ENCODE measurements at regions not wholly inside any gene's neighbourhood (a gene's known extent, or its start where the extent isn't known, plus 50 kb on each side); places are given as distances from the start of the nearest gene placed in this dataset.

GRCh38 chrX:40340116-40340515 is 240.7 kb upstream of the ATP6AP2 start:
- no peaks in the 10 kb centered on the region for H3K36me3 ChIP-seq
- TF ChIP-seq CTCF (IDR thresholded peaks at IDR 0.05; ENCODE audit: borderline replicate concordance), result no peak
- no peaks in the 10 kb centered on the region for H3K27me3 ChIP-seq (ENCODE audit: low read depth)
- H3K4me1 ChIP-seq, result no peaks in the 10 kb centered on the region
- DNase-seq, result no peak
- no peak overlapping the region for H3K27ac ChIP-seq (replicated peaks)
- intact Hi-C loops (cut with micrococcal nuclease), result no loop called here
- H3K4me3 ChIP-seq, result no peak overlapping the region
- no peaks in the 10 kb centered on the region for H3K9me3 ChIP-seq (replicated peaks)

DNA sequence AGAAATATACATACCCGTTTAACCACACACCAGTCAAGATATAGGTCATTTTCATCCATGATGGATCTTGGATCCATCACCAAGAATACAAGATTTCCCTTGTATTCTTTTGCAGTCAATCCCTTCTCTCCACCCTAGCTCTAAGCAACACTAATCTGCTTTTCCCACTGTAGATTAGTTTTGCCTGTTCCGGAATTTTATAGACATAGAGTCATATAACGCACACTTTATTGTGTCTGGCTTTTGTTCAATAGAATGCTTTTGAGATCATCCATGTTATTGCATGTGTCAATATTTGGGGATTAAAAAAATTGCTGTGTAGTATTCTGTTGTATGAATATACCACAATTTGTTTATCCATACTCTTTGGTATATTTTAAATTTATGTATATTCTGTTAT is 235.6 kb upstream of the BCOR start:
- TF ChIP-seq CTCF (IDR thresholded peaks at IDR 0.05; ENCODE audit: borderline replicate concordance), result no peak
- Histone ChIP-seq H3K27ac (replicated peaks) (no peak overlapping the region), H3K9me3 (replicated peaks) (no peaks in the 10 kb centered on the region), H3K36me3 (no peaks in the 10 kb centered on the region), H3K4me3 (no peak overlapping the region), H3K27me3 (ENCODE audit: low read depth) (no peaks in the 10 kb centered on the region), H3K4me1 (no peaks in the 10 kb centered on the region)
- no peak for DNase-seq
- intact Hi-C loops (cut with micrococcal nuclease), result no loop called here

- intact Hi-C loops (cut with micrococcal nuclease), result no loop called here
Measured at GRCh38 chrX:40331762-40332161, 234.0 kb upstream of the BCOR start.

GRCh38 chrX:40331353-40331752 is 233.6 kb upstream of the BCOR start:
- DNase-seq, result no peak
- no peak for TF ChIP-seq CTCF (IDR thresholded peaks at IDR 0.05; ENCODE audit: borderline replicate concordance)
- Histone ChIP-seq H3K4me3 (no peak overlapping the region), H3K9me3 (replicated peaks) (no peaks in the 10 kb centered on the region), H3K27me3 (ENCODE audit: low read depth) (no peaks in the 10 kb centered on the region), H3K27ac (replicated peaks) (no peak overlapping the region), H3K36me3 (no peaks in the 10 kb centered on the region), H3K4me1 (no peaks in the 10 kb centered on the region)
- intact Hi-C loops (cut with micrococcal nuclease), result no loop called here

More at GRCh38 chrX:40331762-40332161, 234.0 kb upstream of the BCOR start:
- Histone ChIP-seq H3K27me3 (ENCODE audit: low read depth) (no peaks in the 10 kb centered on the region), H3K9me3 (replicated peaks) (no peaks in the 10 kb centered on the region), H3K4me3 (no peak overlapping the region), H3K27ac (replicated peaks) (no peak overlapping the region), H3K36me3 (no peaks in the 10 kb centered on the region), H3K4me1 (no peaks in the 10 kb centered on the region)
- no peak for DNase-seq
- TF ChIP-seq CTCF (IDR thresholded peaks at IDR 0.05; ENCODE audit: borderline replicate concordance), result no peak

GRCh38 chrX:40329616-40330015 is 231.9 kb upstream of the BCOR start:
- intact Hi-C loops (cut with micrococcal nuclease), result no loop called here
- H3K4me3 ChIP-seq, result no peak overlapping the region
- H3K9me3 ChIP-seq (replicated peaks), result no peaks in the 10 kb centered on the region
- H3K4me1 ChIP-seq, result no peaks in the 10 kb centered on the region
- no peaks in the 10 kb centered on the region for H3K27me3 ChIP-seq (ENCODE audit: low read depth)
- no peak overlapping the region for H3K27ac ChIP-seq (replicated peaks)
- no peak for TF ChIP-seq CTCF (IDR thresholded peaks at IDR 0.05; ENCODE audit: borderline replicate concordance)
- H3K36me3 ChIP-seq, result no peaks in the 10 kb centered on the region
- DNase-seq, result no peak

DNA sequence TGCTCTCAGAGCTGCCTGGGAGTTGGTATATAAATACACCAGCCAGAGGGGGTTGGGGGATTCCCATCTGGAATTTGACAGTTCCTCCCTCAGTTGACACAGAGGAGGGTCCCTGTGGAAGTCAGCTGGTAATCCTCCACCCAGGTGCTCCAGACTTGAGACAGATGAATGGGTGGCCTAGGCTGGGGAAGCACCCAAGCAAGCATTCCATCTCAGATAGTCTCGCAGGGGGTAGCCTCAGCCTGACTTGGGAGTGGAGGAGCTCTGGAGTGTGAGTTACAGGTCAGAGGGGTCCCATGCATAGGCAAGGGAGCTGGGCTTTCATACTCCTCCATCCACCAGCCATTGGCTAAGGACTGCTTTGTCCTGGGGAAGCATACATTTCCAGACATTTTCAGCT is 229.3 kb upstream of the BCOR start:
- no peak for DNase-seq
- Histone ChIP-seq H3K27me3 (ENCODE audit: low read depth) (no peaks in the 10 kb centered on the region), H3K9me3 (replicated peaks) (no peaks in the 10 kb centered on the region), H3K27ac (replicated peaks) (no peak overlapping the region), H3K36me3 (no peaks in the 10 kb centered on the region), H3K4me3 (no peak overlapping the region), H3K4me1 (no peaks in the 10 kb centered on the region)
- TF ChIP-seq CTCF (IDR thresholded peaks at IDR 0.05; ENCODE audit: borderline replicate concordance), result no peak
- intact Hi-C loops (cut with micrococcal nuclease), result no loop called here

Measured in left ventricle myocardium inferior (tissue), 1 donor.